Hepatocyte (in vitro differentiated cells): ENCODE measurements at regions not wholly inside any gene's neighbourhood (a gene's known extent, or its start where the extent isn't known, plus 50 kb on each side); places are given as distances from the start of the nearest gene placed in this dataset.

ENCODE experiments used
- CTCF ChIP-seq: fragments of 200-600 bp; sonication (generic); IDR thresholded peaks from 2 replicates; pipeline ENCODE4 v1.5.1; 2016; ENCODE audit warnings: antibody characterized with exemption, mild to moderate bottlenecking; ENCODE audit not compliant: poor library complexity
- EZH2 ChIP-seq: fragments of 200-600 bp; sonication (generic); IDR thresholded peaks from 2 replicates; pipeline ENCODE4 v1.6.1; 2016; ENCODE audit warnings: antibody characterized with exemption, mild to moderate bottlenecking, borderline replicate concordance

- TF ChIP-seq CTCF = no peak
- no peak for TF ChIP-seq EZH2
Observed at GRCh38 chr13:34028496-34029442, 210.8 kb downstream of the RFC3 start.
